AG08395 (cell line): ENCODE measurements at regions not wholly inside any gene's neighbourhood (a gene's known extent, or its start where the extent isn't known, plus 50 kb on each side); places are given as distances from the start of the nearest gene placed in this dataset.

Source experiments
- DNase-seq: peaks from one replicate; pipeline ENCODE4 v3.0.0; 2012; ENCODE audit warnings: mixed read lengths, low spot score

DNA sequence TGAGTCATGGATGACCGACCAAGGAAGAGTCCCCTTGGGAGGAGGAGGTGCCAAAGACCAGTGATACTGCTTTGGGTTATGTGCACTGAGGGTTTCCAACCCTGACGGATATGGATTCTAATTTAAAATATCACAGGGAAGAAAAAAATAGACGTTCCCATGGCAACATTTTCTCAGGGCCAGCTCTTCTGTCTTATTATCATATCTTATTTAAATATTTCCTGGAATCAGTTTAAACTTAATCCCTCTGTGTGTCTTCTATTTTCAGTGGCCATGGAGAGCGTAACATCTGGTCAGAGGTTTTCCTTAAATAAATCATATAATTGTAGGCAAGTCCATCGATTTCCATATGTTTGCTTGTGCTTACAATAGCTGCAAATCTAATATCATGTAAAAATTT, 205.4 kb upstream of the FMN2 start:
- DNase-seq = no peak

DNA sequence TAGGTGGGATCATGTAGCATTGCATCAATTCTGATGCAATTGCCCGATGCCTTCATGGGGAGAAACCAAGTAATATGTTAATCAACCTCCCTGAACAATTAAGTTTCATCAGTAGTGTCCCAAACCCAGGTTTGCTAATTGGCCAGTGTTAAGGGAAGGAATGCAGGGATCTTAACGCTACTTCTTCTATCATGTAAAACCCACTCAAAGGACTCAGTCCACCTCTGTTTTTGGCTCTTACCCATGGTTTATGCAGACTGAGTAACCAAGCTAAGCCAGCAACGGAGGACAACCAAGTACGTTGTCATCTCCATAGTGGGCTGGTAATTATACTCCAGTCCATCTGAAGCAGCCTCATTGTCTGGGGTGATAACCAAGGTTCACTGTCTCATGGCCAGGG, 203.0 kb upstream of the FMN2 start:
- no peak for DNase-seq

DNA sequence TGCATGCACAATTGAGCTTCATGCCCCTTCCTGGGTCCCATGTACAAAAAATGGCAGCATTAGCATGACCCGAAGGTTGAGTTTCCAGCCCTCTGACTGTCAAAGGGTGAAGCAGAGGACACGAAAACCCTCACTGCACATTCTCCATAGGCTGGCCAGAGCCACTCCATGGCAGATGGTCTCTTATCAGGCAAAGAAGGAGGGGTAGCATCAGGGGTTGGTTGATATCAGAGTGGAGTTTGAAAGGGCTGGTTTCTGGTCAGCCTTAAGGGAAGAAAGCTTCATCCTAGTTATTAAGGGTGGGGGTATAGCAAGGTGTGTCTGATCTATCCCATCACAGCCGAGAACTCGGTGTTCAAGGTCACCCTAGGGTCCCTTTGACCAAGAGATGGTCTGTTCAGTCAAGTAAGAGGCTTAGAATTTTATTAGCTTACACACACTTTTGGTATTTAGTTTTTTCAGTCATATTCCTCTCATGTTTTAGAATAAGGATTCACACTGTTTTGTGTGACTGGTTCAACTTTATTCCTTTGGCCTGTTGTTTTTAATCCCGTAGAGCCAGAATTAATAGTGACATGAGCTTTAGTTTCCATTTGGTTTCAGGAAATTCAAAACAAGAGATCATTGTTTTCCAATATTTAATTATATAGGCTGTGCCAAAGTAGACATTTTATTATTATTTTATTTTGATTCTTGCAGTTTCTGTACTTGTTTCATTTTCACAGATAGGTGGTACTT, 199.9 kb upstream of the FMN2 start:
- DNase-seq = no peak

DNA sequence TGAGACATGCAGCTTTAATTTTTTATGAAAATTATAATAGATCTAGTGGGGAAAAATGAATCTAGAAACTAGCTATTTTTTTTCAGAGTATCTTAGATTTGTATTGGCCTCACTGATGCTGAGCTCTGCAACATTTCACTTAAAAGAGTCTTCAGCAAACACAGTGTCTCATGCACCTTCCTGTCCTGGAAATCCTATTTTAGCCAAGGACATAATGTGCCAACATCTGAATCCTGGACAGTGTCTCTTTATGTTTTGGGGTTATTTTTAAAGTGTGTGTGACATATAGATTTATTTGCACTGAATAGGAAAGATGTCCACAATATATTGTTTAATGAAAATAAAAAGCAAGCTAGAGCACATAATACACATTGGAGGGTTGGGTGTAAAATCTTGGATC, 199.1 kb upstream of the FMN2 start:
- no peak for DNase-seq

DNA sequence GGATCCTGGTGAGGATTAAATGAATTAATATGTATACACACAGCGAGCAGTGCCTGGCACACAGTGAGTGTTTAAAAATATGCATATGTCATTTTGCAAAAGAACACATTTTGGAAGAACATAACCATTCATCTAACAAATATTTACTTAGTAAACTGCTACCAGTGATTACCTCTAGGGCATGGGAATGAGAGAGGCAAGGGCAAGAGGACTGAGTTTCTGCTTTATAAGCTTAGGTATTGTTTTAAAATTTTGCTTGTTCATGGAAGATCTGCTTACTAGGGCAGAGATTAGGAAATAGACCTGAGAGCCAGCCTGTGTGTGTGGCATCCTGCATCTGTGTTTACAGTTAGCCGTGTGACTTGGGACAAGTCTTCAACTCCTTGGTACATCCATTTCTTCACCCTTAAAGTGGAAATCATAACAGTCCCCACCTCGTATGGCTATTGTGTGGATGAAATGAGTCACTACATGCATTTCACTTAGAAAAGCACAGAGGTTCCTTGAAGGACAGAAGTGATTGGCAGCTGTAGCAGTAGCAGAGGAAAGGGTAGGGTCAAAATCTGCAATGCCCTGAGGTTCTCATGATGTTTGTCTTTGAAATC, 198.5 kb upstream of the FMN2 start:
- DNase-seq = no peak

DNA sequence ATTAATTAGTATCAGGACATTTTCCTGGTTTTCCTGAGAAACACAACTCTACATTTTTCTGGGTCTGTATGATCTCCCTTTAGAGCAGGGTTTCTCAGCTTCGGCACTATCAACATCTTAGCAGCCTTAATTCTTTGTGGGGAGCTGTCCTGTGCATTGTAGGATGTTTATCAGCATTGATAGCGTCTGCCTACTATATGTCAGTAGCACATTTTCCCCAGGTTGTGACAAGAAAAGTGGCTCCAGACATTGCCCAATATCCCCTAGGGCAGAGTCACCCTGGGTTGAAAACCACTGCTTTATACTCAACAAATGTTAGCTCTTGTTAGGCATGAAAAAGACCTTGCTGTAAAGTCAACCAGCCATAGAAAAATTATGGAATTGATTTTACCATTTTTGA, 195.1 kb upstream of the FMN2 start:
- DNase-seq = no peak

DNA sequence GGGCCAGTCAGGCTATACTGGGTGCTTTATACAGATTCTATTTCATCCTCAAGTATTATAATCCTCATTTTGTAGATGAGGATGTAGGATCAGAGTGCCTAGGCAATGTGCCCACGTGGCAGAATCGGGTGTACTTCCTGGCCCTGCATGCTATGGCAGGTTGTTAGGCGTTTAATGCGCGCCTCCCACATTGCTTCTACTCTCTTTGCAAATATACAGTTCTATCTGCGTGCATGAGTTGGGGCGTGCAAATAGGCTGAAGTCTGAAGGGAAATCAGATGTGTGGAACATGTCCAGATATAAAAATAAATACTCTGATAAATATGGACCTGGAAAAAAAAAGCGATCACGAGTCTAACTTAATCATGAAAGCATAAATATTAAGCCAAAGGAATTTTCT, 194.7 kb upstream of the FMN2 start:
- DNase-seq = no peak

DNA sequence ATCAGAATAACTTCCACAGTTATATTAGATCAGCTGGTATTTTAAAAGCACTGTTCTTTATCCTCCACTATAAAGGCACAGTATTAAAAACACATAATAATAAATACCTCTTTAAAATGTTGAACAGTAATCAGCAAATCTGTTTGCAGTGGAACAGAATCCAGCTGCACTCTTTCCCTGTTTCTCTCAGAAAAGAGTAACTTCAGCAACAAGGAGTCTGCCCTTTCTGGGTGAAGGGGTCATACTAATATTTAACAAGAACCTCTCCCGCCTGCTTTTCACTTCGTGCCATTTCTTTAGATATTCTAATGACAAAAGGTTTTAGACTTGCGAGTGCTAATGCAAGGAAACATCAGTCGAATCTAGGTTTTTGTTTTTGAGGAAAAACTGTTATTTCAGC, 194.2 kb upstream of the FMN2 start:
- DNase-seq = no peak

DNA sequence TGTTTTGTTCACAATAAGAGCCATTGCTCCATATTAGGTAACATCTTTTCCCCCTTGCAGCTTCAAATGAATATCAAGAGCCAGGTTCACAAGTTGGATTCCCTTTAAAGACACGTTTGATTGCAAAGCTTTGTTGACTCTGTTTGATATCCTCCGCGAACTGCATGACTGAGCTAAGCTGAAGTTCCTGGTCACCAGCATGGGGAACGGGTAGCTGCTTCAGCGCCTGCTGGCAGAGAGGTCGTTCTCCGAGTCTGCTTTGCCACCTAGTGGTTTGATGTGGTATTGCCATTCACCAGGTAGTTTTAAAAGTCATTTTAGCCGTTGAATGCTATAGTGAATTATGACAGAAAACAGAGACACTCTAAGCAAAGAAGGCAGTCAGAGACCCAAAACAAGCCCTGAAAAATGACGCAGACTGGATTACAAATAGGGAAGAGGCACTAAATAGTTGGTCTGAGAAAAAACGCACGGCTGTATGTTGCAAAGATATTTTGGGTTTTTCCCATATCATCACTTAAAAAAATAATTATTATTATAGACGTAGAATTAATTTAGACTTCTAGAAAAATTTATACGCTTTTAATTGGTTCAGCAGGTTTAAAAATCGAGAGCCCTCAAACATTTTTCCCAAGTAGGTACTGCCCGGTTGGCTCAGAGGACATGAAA, 193.5 kb upstream of the FMN2 start:
- peak; percentile 83 for DNase-seq

DNA sequence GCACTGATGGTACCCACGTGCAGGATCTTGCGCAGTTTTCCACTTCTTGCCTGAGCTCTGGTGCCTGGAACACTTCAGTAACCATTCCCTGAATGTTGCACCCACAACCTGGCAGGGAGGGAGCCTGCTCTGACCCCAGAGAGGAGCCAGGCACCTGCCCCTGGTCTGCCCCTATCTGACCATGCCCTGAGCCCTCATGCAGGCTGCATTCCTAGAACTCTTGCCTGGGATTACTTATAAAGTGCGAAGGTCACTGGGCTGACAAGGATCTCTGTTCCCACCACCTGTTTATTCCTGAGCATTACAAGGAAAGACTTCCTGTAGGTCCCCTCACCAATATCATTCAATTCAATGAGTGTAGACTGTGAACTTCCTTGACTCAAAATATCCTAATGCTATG, 191.9 kb upstream of the FMN2 start:
- DNase-seq = no peak

DNA sequence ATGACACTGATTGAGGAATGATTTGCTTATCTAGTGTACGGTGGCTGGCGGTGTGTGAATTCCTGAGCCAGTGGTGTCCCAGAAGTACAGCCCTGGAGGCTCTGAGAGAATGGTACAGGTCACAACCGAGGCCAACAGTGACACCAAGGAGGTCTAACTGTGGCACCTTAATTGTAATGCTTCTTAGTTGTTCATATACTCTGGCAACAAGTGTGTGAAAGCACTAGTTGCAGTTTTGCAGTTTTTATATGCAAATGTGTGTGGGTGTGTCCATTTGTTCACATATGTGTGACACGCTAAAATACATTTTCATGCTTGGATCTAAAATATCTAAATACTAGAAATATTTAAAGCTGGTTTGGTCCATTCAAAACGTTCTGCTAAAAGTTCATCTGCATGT, 185.3 kb upstream of the FMN2 start:
- no peak for DNase-seq

DNA sequence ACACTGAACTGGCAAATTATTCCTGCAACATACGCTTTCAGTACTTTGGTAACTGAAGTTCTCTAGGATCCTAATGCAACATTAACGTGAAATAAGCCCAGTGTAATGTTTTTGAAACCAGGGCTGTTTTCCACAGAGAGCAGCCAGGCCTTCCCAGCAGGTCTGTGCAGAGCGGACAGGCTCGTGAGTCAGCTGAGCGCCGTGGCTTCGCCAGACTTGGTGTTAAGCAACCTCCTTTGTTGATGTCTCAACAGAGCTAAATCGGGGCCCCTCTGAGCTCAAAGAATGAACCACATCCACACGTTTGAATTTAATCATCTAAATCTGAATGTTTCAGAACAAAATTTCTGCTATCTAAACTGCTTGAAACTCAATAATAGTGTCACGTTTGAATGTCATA, 181.8 kb upstream of the FMN2 start:
- DNase-seq = peak; percentile 89

DNA sequence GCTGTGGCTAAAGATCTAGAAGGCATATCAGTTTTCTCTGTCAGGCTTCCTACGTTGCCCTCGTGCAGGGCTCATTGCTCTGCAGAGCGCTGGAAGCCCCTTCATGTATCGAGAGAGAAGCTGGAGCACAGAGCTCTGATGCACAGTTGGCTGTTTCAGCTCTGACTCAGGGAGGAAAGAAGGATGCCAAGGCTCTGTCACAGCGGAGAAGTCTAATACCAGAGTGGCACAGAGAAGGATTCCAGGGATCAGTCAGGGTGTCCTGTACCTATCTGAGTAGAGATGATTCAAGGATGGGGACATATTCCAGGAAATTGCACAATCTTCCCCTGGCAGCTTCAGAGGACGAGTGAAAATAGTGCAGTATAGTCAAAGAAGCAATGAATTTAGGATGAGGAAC, 179.2 kb upstream of the FMN2 start:
- DNase-seq = peak; percentile 72

DNA sequence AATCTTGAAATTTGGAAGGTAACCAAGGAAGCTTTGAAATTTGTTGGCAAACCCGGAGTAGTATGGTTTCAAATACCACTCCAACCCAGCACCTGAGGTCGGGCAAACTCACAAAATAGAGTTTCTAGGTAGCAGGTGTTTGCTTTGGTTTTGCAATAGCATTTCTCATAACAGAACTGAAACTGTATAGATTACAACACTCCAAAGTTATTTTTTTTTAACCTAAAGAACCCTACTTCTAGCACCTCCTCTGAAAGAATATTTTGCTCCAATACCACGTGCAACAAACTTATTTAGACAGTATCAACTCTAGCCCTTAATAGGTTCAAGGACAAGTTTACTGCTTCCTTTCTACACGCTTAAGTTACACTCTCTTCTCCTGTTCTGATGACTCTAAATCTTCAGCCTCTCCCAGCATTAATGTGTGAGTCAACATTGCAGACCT, 178.5 kb upstream of the FMN2 start:
- DNase-seq = no peak

DNA sequence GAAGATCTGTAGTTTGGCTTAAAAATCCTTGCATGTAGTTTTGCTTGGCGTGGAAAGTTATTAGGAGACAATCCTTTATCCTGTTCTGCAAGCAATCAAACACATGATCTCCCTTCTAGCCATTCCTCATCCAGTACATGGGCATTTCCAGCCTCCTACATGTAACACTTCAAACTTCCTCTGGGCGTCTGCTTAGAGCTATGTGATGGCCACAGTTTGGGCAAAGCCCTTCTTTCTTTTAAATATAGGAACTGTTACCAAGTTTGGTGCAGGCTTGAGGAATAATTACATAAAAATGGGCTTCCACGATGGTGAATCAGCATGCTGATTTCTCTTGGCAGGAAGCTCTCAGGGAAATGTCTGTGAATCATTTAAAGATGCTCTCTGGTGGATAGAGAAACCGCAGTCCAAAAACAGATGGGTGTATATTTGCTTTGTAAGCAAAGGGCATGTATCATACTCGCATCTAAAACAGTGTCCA, 176.9 kb upstream of the FMN2 start:
- DNase-seq = peak; percentile 91

DNA sequence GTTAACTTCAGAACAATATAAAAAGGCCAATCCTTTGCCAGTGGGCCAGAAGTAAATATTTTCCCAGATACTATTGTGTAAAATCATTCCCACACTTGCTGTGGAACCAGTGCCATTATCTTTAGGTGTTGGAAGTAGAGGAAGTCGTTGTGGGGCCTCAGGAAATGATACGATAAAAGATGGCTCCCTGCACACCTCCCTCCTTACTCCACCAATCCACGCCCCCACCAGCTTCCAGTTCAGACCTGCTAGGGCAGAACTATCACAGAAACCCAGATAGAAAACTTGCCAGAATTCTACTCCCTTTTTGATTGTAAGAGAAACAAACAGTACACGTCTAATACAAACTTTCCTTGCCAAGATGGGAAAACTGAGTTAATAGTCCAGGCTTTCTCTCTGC, 173.0 kb upstream of the FMN2 start:
- no peak for DNase-seq

DNA sequence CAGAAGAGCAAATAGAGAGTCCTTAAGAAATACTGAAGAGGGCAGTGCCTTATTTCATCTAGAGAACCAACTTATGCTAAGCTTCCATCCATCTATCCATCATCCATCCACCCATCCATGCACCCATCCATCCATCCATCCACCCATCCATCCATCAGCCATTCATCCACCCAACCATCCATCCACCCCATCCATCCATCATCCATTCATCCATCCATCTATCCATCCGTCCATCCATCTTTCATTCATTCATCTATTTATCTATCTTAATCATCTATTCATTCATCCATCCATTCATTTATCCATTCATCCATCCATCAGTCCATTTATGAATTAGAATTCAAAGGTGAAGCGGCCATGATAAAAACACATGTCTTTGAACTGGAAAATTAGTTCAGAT, 171.5 kb upstream of the FMN2 start:
- no peak for DNase-seq

DNA sequence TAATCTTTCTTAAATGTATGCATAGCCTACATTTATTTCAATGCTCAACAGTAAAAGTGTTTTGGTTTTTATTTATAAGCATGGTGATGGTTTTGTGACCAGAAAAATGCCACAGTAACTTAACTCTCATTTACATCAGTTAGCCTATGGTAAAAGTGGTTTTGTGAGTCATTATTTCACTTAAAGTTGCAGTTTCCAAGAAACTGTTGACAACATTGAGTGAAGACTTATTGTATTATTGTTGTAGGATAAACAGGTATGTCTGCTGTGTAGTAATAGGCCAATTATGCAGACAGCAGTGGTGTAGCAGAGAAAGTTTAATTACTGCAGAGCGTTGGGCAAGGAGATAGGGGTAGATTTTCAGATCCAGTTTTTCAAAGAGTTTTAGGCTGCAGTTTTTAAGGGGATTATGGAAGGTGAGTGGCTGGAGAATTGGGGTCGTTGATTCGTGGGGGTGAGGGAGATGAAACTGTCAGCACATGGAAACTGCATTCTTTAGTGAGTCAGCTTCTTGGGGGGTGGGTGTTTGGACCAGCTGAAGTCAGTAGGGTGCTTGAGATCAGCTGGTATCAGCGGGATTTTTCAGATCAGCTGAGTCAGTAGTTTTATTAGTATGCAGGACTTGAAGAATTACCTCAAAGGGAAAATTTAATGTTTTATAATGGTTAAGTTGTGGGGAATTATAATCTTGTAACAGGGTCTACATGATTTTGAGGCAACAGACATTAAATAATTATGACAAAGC, 168.7 kb upstream of the FMN2 start:
- DNase-seq = no peak

DNA sequence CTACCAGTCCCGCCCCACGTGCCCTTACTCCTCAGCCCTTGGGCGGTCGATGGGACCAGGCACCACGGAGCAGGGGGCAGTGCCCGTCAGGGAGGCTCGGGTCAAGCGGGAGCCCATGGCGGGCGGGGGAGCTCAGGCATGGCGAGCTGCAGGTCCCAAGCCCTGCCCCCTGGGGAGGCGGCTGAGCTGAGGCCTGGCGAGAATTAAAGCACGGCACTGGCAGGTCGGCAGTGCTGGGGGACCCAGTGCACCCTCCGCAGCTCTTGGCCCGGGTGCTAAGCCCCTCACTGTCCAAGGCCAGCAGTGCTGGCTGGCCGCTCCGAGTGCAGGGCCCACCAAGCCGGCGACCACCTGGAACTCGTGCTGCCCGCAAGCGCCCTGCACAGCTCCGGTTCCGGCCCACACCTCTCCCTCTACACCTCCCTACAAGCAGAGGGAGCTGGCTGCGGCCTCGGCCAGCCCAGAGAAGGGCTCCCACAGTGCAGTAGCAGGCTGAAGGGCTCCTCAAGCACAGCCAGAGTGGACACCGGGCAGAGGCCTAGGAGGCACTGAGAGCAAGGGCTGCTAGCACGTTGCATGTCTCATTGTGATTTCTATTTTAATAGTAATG, 166.8 kb upstream of the FMN2 start:
- no peak for DNase-seq

DNA sequence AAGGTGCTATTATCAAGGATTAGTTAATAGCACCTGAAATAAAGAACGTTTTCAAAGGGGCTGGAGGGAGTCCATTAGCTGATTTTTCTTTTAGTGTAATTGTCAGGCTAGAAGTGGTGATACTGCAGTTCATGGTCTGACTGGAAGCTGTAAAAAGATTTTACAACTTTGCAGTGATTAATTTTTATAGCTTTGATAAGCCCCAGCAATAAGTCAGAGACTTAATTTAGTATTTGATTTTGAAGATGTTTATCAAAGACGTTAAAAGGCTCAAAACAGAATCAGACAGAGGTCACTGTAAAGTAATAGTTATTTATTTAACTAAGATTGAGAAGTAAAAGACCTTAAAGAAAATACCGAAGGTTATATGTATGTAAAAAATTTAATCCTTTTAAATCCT, 165.5 kb upstream of the FMN2 start:
- DNase-seq = no peak

DNA sequence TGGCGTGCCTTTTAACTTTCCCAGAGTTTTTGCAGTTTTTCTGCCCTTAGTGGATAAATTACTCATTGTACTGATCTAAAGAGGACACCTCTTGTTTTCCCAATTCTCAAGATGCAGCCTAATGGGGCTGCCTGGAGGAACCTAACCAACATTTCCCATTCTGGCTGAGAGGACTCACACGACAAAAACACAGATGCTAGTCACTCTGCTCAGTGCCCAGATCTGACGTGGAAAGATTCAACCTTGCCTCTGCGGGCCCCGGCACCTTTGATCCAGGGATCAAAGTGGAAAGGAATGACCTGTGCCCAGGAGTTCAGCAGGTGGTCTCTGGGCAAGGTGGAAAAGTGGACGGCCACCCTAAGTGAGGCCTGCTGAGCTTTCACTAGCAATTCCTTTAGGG, 162.4 kb upstream of the FMN2 start:
- no peak for DNase-seq

DNA sequence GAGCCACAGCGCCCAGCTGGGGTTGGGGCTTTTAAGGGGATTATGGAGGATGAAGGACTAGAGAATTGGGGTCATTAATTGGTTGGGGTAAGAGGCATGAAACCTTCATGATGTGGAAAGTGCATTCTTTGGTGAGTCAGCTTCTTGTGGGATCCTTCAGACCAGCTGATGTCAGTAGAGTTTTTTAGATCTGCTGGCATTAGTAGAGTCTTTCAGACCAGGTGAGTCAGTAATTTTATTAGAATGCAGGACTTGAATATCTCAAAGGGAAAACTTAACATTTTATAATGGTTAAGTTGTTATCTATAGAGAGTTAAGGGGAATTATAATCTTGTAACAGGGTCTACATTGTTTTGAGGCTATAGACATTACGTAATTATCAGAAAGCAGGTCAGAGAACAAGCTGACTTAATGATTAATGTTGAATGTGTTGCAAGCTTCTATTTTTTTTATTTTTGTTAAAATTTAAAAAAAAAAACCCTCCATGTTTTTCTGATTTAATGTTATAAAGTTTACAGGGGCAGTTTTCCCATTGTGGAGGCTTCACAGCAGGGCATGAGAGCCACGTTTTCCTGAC, 160.9 kb upstream of the FMN2 start:
- no peak for DNase-seq
